Adrenal gland (tissue), 9 donors: ENCODE measurements at regions not wholly inside any gene's neighbourhood (a gene's known extent, or its start where the extent isn't known, plus 50 kb on each side); places are given as distances from the start of the nearest gene placed in this dataset.
"Not testable (repeated sequence)": the region's sequence is repeated elsewhere in the genome, so short reads cannot be mapped to it uniquely, and the experiment has no call there.

ENCODE experiments used
- DNase-seq, 7 donors: peaks; one replicate each; pipeline ENCODE4 v3.0.0-alpha.2; 2019 to 2020
- H3K27ac ChIP-seq, 5 donors: fragments of 200-600 bp; sonication (generic) in 4 of 5; 1 replicate in 3 of 5; 2 replicates in 2 of 5; pipeline versions ENCODE4 v1.5.1 to v1.8.0; 2016 to 2020; ENCODE audit warnings: mild to moderate bottlenecking in 1 of 5
- H3K27me3 ChIP-seq: fragments of 200-600 bp; 2 replicates; pipeline ENCODE4 v1.8.0; 2021
- H3K36me3 ChIP-seq, 2 donors: fragments of 200-600 bp; replicated peaks in 1 of 2; 1 replicate in 1 of 2; 2 replicates in 1 of 2; pipeline versions ENCODE4 v1.5.1 to v1.8.0; 2018 to 2022
- H3K4me1 ChIP-seq, 2 donors: fragments of 200-600 bp; replicated peaks in 1 of 2; 1 replicate in 1 of 2; 2 replicates in 1 of 2; pipeline versions ENCODE4 v1.5.1 to v1.8.0; 2018 to 2021
- H3K4me3 ChIP-seq, 4 donors: fragments of 200-600 bp; sonication (generic) in 3 of 4; one replicate each; pipeline ENCODE4 v1.5.1; 2016 to 2018
- H3K9me3 ChIP-seq, 3 donors: fragments of 200-600 bp; sonication (generic) in 1 of 3; replicated peaks in 1 of 3; 1 replicate in 2 of 3; 2 replicates in 1 of 3; pipeline versions ENCODE4 v1.5.1 to v1.8.0; 2016 to 2021
- CTCF ChIP-seq, 6 experiments: fragments of 450-650 bp in 4 of 6; fragments of 200-600 bp in 2 of 6; sonication (generic) in 1 of 6; IDR thresholded peaks; 1 replicate in 5 of 6; 2 replicates in 1 of 6; pipeline versions ENCODE4 v1.5.1 to v1.8.0; 2016 to 2021; ENCODE audit warnings: antibody characterized with exemption in 6 of 6, mild to moderate bottlenecking in 2 of 6, moderate library complexity in 1 of 6
- POLR2A ChIP-seq, 2 donors: fragments of 450-650 bp; IDR thresholded peaks; one replicate each; pipeline ENCODE4 v1.6.1; 2017; ENCODE audit warnings: antibody characterized with exemption in 2 of 2, mild to moderate bottlenecking in 2 of 2, moderate library complexity in 1 of 2
- WGBS, 4 donors: extraction: QIAGEN DNeasy Blood & Tissue Kit in 2 of 4; methylation state at CpG; one replicate each; pipeline versions ENCODE4 v1.1.5 to v1.1.7; 2013 to 2017; 5-methylcytosine and 5-hydroxymethylcytosine counted together
- intact Hi-C, 2 donors: fragments of 100-400 bp; cut with DNase I; formaldehyde crosslinking; loops; one replicate each; pipeline versions ENCODE4 v1.14.1 to v1.15.0; 2022 to 2023
- donor health status: healthy with polysubstance abuse.
- donor health status: Bipolar disorder and iron deficiency.
- donor health status: DM: yes; HTN: yes; CAD: no.
- donor health status: DM: no; HTN: no; CAD: no.
- donor health status: DM: no; HTN: no; CAD: no.

GRCh38 chr1:147103416-147104155 is 68.7 kb downstream of the PRKAB2 start:
- DNase-seq, H3K4me1 ChIP-seq, intact Hi-C loops, H3K27ac ChIP-seq, H3K4me3 ChIP-seq, H3K36me3 ChIP-seq, H3K27me3 ChIP-seq, H3K9me3 ChIP-seq: not testable (repeated sequence)
- 66 to 74% (median 69%) methylated on average over 5 of the region's 5 CpGs for WGBS, 4 donors

- Histone ChIP-seq H3K4me3 (no peak overlapping the region), H3K27me3 (peaks cover 5% of the 10 kb centered on the region), H3K9me3 (no peaks in the 10 kb centered on the region), H3K27ac (no peak overlapping the region), H3K4me1 (no peaks in the 10 kb centered on the region), H3K36me3 (no peaks in the 10 kb centered on the region)
- intact Hi-C loops: no loop called here
- 71 to 79% (median 73%) methylated on average over 6 of the region's 6 CpGs for WGBS, 4 donors
- TF ChIP-seq POLR2A (IDR thresholded peaks at IDR 0.05): no peak
- no peak for TF ChIP-seq CTCF (IDR thresholded peaks at IDR 0.05)
- no peak for DNase-seq
Observed at GRCh38 chr1:147099192-147099591, 73.1 kb downstream of the PRKAB2 start.

GRCh38 chr1:147098338-147098973 is 73.8 kb downstream of the PRKAB2 start:
- DNase-seq: peak; percentile 34 to 76 (median 58)
- H3K4me3 ChIP-seq, H3K9me3 ChIP-seq, H3K27me3 ChIP-seq, intact Hi-C loops, H3K4me1 ChIP-seq, H3K27ac ChIP-seq, H3K36me3 ChIP-seq: not testable (repeated sequence)
- peak; percentile 23 to 58 (median 38) for TF ChIP-seq CTCF (IDR thresholded peaks at IDR 0.05)
- 61 to 66% (median 64%) methylated on average over 9 to 11 of the region's 11 CpGs for WGBS, 4 donors

- Histone ChIP-seq H3K27me3 (peaks cover 5% of the 10 kb centered on the region), H3K4me3 (no peak overlapping the region), H3K4me1 (no peaks in the 10 kb centered on the region), H3K27ac (no peak overlapping the region), H3K9me3 (no peaks in the 10 kb centered on the region), H3K36me3 (no peaks in the 10 kb centered on the region)
- TF ChIP-seq POLR2A (IDR thresholded peaks at IDR 0.05): no peak
- TF ChIP-seq CTCF (IDR thresholded peaks at IDR 0.05): no peak
- DNase-seq: no peak
- 80 to 88% (median 81%) methylated on average over 4 of the region's 4 CpGs for WGBS, 4 donors
- intact Hi-C loops: no loop called here
Observed at GRCh38 chr1:147095691-147096090, 76.6 kb downstream of the PRKAB2 start.

GRCh38 chr1:147091801-147092200 is 80.5 kb downstream of the PRKAB2 start:
- Histone ChIP-seq H3K27me3 (no peaks in the 10 kb centered on the region), H3K9me3 (no peaks in the 10 kb centered on the region), H3K4me1 (no peaks in the 10 kb centered on the region), H3K4me3 (no peak overlapping the region), H3K27ac (no peak overlapping the region), H3K36me3 (no peaks in the 10 kb centered on the region)
- no peak for TF ChIP-seq POLR2A (IDR thresholded peaks at IDR 0.05)
- TF ChIP-seq CTCF (IDR thresholded peaks at IDR 0.05): no peak
- intact Hi-C loops: no loop called here
- WGBS, 4 donors: 80 to 100% (median 94%) methylated on average over 2 of the region's 2 CpGs
- DNase-seq: no peak
